Karpas-422 (cell line): ENCODE measurements at regions not wholly inside any gene's neighbourhood (a gene's known extent, or its start where the extent isn't known, plus 50 kb on each side); places are given as distances from the start of the nearest gene placed in this dataset.

ENCODE experiments used
- DNase-seq: peaks from one replicate; pipeline ENCODE4 v3.0.0-alpha.2; 2015
- H2AFZ ChIP-seq: fragments of 200-600 bp; sonication (generic); 2 replicates; pipeline ENCODE4 v1.6.1; 2014; ENCODE audit warnings: antibody characterized with exemption, low read length, mixed read lengths
- H3K27ac ChIP-seq: fragments of 200-600 bp; sonication (generic); 2 replicates; pipeline ENCODE4 v1.5.1; 2014; ENCODE audit warnings: mild to moderate bottlenecking, low read length, moderate library complexity
- H3K27me3 ChIP-seq: fragments of 200-600 bp; sonication (generic); 2 replicates; pipeline ENCODE4 v1.6.1; 2014; ENCODE audit warnings: low read length, mixed read lengths
- H3K36me3 ChIP-seq: fragments of 200-600 bp; sonication (generic); 2 replicates; pipeline ENCODE4 v1.6.1; 2014; ENCODE audit warnings: low read length, mixed read lengths; ENCODE audit not compliant: insufficient read depth
- H3K4me1 ChIP-seq: fragments of 200-600 bp; sonication (generic); 2 replicates; pipeline ENCODE4 v1.6.1; 2014; ENCODE audit warnings: mild to moderate bottlenecking, low read length, mixed read lengths
- H3K4me2 ChIP-seq: fragments of 200-600 bp; sonication (generic); 2 replicates; pipeline ENCODE4 v1.6.1; 2014; ENCODE audit warnings: low read length, low read depth, mild to moderate bottlenecking; ENCODE audit not compliant: poor library complexity, severe bottlenecking
- H3K4me3 ChIP-seq: fragments of 200-600 bp; sonication (generic); 2 replicates; pipeline ENCODE4 v1.5.1; 2014; ENCODE audit warnings: mild to moderate bottlenecking, antibody characterized with exemption, low read length, mixed read lengths
- H3K79me2 ChIP-seq: fragments of 200-600 bp; sonication (generic); 2 replicates; pipeline ENCODE4 v1.6.1; 2014; ENCODE audit warnings: mild to moderate bottlenecking, low read length, mixed read lengths
- H3K9ac ChIP-seq: fragments of 200-600 bp; sonication (generic); 2 replicates; pipeline ENCODE4 v1.6.0; 2014; ENCODE audit warnings: low read length
- H3K9me2 ChIP-seq: fragments of 200-600 bp; sonication (generic), shearing (Covaris generic); replicated peaks from 2 replicates; pipeline ENCODE4 v1.6.0; 2014; ENCODE audit warnings: mild to moderate bottlenecking, low read length, moderate library complexity; ENCODE audit not compliant: insufficient read depth
- H3K9me3 ChIP-seq: fragments of 300-700, 200-600 bp; sonication (generic); 2 replicates; pipeline ENCODE4 v1.6.1; 2014; ENCODE audit warnings: low read length, mixed read lengths
- H4K20me1 ChIP-seq: fragments of 200-600 bp; sonication (generic); 2 replicates; pipeline ENCODE4 v1.6.1; 2014; ENCODE audit warnings: mild to moderate bottlenecking, antibody characterized with exemption, low read length, low read depth; ENCODE audit not compliant: insufficient read depth

DNA sequence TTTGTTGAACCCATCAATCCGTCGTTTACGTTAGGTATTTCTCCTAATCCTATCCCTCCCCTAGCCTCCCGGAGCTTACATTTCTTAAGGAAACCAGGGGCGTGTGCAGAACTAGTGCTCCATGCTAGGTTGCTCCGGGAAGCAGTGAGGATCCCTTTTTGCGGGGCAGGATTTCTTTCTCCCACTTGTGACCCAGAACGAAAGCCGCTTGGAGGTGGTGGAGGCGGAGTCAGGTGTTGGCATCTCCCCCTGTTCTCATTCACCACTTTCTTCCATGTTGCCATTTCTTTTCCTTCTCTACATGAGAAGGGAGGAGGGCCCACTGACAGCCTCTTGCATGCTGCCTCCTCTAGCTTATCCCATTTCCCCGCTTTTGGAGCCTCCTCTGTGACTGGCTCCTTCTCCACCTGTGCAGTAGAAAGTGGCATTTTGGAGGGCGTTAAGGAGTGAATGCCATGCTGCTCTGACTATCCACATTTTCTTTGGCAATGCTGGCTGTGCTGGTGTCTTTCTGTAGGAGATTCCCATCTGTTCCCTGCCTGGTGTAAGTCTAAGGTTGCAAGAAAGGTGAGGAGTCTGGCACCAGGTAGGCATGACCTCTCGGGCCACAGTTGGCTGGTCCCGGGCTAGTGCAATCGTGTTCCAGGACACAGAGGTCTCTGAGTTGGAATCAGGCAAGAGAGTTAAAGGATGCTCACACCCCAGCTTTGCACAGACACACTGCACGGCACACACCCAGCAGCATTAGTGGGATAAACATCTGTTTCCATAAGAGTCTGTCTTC is 89.5 kb downstream of the ACKR3 start:
- DNase-seq = no peak
- H3K4me2 ChIP-seq = no peak overlapping the region
- H3K9ac ChIP-seq = no peak overlapping the region
- no peak overlapping the region for H3K4me3 ChIP-seq
- no peaks in the 10 kb centered on the region for H3K36me3 ChIP-seq
- no peaks in the 10 kb centered on the region for H3K9me2 ChIP-seq
- H3K27ac ChIP-seq = no peak overlapping the region
- no peaks in the 10 kb centered on the region for H3K9me3 ChIP-seq
- H3K4me1 ChIP-seq = no peaks in the 10 kb centered on the region
- no peaks in the 10 kb centered on the region for H3K27me3 ChIP-seq
- no peaks in the 10 kb centered on the region for H4K20me1 ChIP-seq
- no peak overlapping the region for H2AFZ ChIP-seq
- no peaks in the 10 kb centered on the region for H3K79me2 ChIP-seq

DNA sequence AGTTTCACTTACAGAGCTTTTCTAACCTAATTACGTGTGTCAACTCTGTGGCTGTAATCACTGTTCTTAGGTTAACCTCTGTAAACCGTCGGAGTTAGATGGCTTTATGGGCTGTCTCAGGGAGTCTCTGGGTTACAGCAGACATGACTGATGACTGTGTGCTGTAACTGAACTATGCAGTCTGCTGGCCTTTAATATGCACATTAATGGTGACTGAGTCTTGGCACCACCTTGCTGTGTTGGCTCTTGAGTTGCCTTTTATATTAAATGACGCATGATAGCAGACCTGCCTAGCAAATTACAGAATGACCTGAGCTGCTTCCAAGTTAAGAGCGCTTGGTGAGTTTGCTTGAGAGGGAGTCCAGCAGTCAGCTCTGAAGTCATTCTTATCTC is 90.1 kb downstream of the ACKR3 start:
- no peak overlapping the region for H3K4me3 ChIP-seq
- H3K36me3 ChIP-seq = no peaks in the 10 kb centered on the region
- no peaks in the 10 kb centered on the region for H3K27me3 ChIP-seq
- H3K27ac ChIP-seq = no peak overlapping the region
- DNase-seq = no peak
- no peaks in the 10 kb centered on the region for H4K20me1 ChIP-seq
- H3K4me1 ChIP-seq = no peaks in the 10 kb centered on the region
- H3K9me3 ChIP-seq = no peaks in the 10 kb centered on the region
- no peak overlapping the region for H2AFZ ChIP-seq
- H3K79me2 ChIP-seq = no peaks in the 10 kb centered on the region
- no peak overlapping the region for H3K4me2 ChIP-seq
- H3K9me2 ChIP-seq = no peaks in the 10 kb centered on the region
- no peak overlapping the region for H3K9ac ChIP-seq

- Histone ChIP-seq H3K27me3 (no peaks in the 10 kb centered on the region), H3K4me2 (no peak overlapping the region)
- DNase-seq = no peak
These were observed 91.6 kb downstream of the ACKR3 start for GRCh38 chr2:236661061-236661761.

GRCh38 chr2:236661762-236662110 is 92.1 kb downstream of the ACKR3 start:
- no peak overlapping the region for H3K9ac ChIP-seq
- H3K27me3 ChIP-seq = no peaks in the 10 kb centered on the region
- H3K27ac ChIP-seq = no peak overlapping the region
- H3K4me3 ChIP-seq = no peak overlapping the region
- H3K9me3 ChIP-seq = no peaks in the 10 kb centered on the region
- H3K4me2 ChIP-seq = no peak overlapping the region
- H3K9me2 ChIP-seq = no peaks in the 10 kb centered on the region
- H2AFZ ChIP-seq = no peak overlapping the region
- H4K20me1 ChIP-seq = no peaks in the 10 kb centered on the region
- no peaks in the 10 kb centered on the region for H3K4me1 ChIP-seq
- no peak for DNase-seq
- no peaks in the 10 kb centered on the region for H3K79me2 ChIP-seq
- no peaks in the 10 kb centered on the region for H3K36me3 ChIP-seq

More at GRCh38 chr2:236661061-236661761, 91.6 kb downstream of the ACKR3 start:
- H3K4me1 ChIP-seq = no peaks in the 10 kb centered on the region
- no peaks in the 10 kb centered on the region for H3K79me2 ChIP-seq
- no peaks in the 10 kb centered on the region for H3K9me3 ChIP-seq
- no peaks in the 10 kb centered on the region for H3K9me2 ChIP-seq
- no peaks in the 10 kb centered on the region for H3K36me3 ChIP-seq
- H4K20me1 ChIP-seq = no peaks in the 10 kb centered on the region
- no peak overlapping the region for H2AFZ ChIP-seq
- H3K9ac ChIP-seq = no peak overlapping the region
- no peak overlapping the region for H3K4me3 ChIP-seq
- H3K27ac ChIP-seq = no peak overlapping the region

GRCh38 chr2:236662231-236663185 is 92.9 kb downstream of the ACKR3 start:
- DNase-seq = no peak
- Histone ChIP-seq H3K9me3 (no peaks in the 10 kb centered on the region), H3K4me1 (no peaks in the 10 kb centered on the region), H2AFZ (no peak overlapping the region), H3K79me2 (no peaks in the 10 kb centered on the region), H3K9ac (no peak overlapping the region), H3K27me3 (no peaks in the 10 kb centered on the region), H4K20me1 (no peaks in the 10 kb centered on the region), H3K4me2 (no peak overlapping the region), H3K4me3 (no peak overlapping the region), H3K9me2 (no peaks in the 10 kb centered on the region), H3K36me3 (no peaks in the 10 kb centered on the region), H3K27ac (no peak overlapping the region)

- DNase-seq = no peak
- no peak overlapping the region for H3K9ac ChIP-seq
- H3K4me1 ChIP-seq = no peaks in the 10 kb centered on the region
These were observed 93.9 kb downstream of the ACKR3 start for GRCh38 chr2:236663287-236664101.

DNA sequence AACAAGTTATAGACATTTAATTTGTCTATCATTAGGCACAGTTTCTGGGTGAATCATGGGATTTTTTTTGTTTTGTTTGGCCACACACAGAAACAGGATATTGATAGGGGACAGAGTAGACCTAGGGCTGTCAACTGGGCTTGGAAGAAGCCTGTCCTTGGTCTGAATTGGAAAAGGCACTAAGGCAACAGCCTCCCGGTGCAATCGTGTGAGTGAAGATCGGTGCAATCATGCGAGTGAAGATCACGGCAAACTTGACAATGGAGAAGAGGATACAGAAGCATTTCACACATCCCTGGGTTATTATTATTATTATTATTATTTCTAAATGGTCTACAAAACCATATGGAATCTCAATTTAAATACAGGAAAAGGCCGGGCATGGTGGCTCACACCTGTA is 94.5 kb downstream of the ACKR3 start:
- H3K27me3 ChIP-seq = no peaks in the 10 kb centered on the region
- H3K79me2 ChIP-seq = no peaks in the 10 kb centered on the region
- no peaks in the 10 kb centered on the region for H3K9me2 ChIP-seq
- no peaks in the 10 kb centered on the region for H4K20me1 ChIP-seq
- no peak overlapping the region for H3K4me3 ChIP-seq
- DNase-seq = no peak
- H3K9ac ChIP-seq = no peak overlapping the region
- H2AFZ ChIP-seq = no peak overlapping the region
- H3K36me3 ChIP-seq = no peaks in the 10 kb centered on the region
- no peak overlapping the region for H3K4me2 ChIP-seq
- H3K27ac ChIP-seq = no peak overlapping the region
- no peaks in the 10 kb centered on the region for H3K4me1 ChIP-seq
- H3K9me3 ChIP-seq = no peaks in the 10 kb centered on the region

More at GRCh38 chr2:236663287-236664101, 93.9 kb downstream of the ACKR3 start:
- Histone ChIP-seq H3K27me3 (no peaks in the 10 kb centered on the region), H2AFZ (no peak overlapping the region), H3K36me3 (no peaks in the 10 kb centered on the region), H3K79me2 (no peaks in the 10 kb centered on the region), H3K9me2 (no peaks in the 10 kb centered on the region), H3K27ac (no peak overlapping the region), H3K4me2 (no peak overlapping the region), H4K20me1 (no peaks in the 10 kb centered on the region), H3K4me3 (no peak overlapping the region), H3K9me3 (no peaks in the 10 kb centered on the region)
